Esophagus squamous epithelium (tissue), 5 donors: ENCODE measurements at regions not wholly inside any gene's neighbourhood (a gene's known extent, or its start where the extent isn't known, plus 50 kb on each side); places are given as distances from the start of the nearest gene placed in this dataset.

ENCODE experiments used
- DNase-seq: peaks from one replicate; lab custom pipeline; 2025; lab: John Stamatoyannopoulos, UW
- H3K27ac ChIP-seq, 4 donors: fragments of 200-600 bp; sonication (generic); one replicate each; pipeline ENCODE4 v1.5.1; 2016 to 2019; ENCODE audit warnings: mild to moderate bottlenecking in 1 of 4
- H3K27me3 ChIP-seq, 4 donors: fragments of 200-600 bp; sonication (generic); 1 replicate in 3 of 4; 2 replicates in 1 of 4; pipeline versions ENCODE4 v1.5.1 to v1.6.0; 2017 to 2021; ENCODE audit warnings: antibody characterized with exemption in 1 of 4
- H3K36me3 ChIP-seq, 3 donors: fragments of 200-600 bp; sonication (generic); one replicate each; pipeline ENCODE4 v1.5.1; 2016 to 2019
- H3K4me1 ChIP-seq, 3 donors: fragments of 200-600 bp; sonication (generic); one replicate each; pipeline ENCODE4 v1.5.1; 2017 to 2019
- H3K4me3 ChIP-seq, 4 donors: fragments of 200-600 bp; sonication (generic); 1 replicate in 3 of 4; 2 replicates in 1 of 4; pipeline ENCODE4 v1.5.1; 2016 to 2019; ENCODE audit warnings: mild to moderate bottlenecking in 2 of 4, moderate library complexity in 1 of 4
- H3K9me3 ChIP-seq, 3 donors: fragments of 200-600 bp; sonication (generic); one replicate each; pipeline ENCODE4 v1.5.1; 2016 to 2019
- POLR2A ChIP-seq, 4 donors: fragments of 450-650 bp; IDR thresholded peaks; one replicate each; pipeline ENCODE4 v1.6.1; 2017; ENCODE audit warnings: antibody characterized with exemption in 4 of 4, mild to moderate bottlenecking in 4 of 4, moderate library complexity in 3 of 4
- WGBS, 2 donors: methylation state at CpG; one replicate each; pipeline ENCODE4 v1.1.5; 2018; 5-methylcytosine and 5-hydroxymethylcytosine counted together
- intact Hi-C: fragments of 100-400 bp; cut with DNase I; formaldehyde crosslinking; loops from one replicate; pipeline ENCODE4 v1.15.0; 2022
- TF ChIP-seq, protein P1 (sequence below), 6 experiments: fragments of 450-650 bp in 4 of 6; fragments of 200-600 bp in 2 of 6; sonication (generic) in 2 of 6; IDR thresholded peaks; one replicate each; pipeline ENCODE4 v1.5.1; 2016 to 2019; ENCODE audit warnings: antibody characterized with exemption in 6 of 6, mild to moderate bottlenecking in 4 of 6, moderate library complexity in 4 of 6
- donor health status: DM: yes; HTN: yes; CAD: no.

GRCh38 chr11:37572491-37573171 is 974.6 kb upstream of the RAG2 start:
- Histone ChIP-seq H3K27ac (no peak overlapping the region), H3K9me3 (no peaks in the 10 kb centered on the region), H3K27me3 (no peaks in the 10 kb centered on the region), H3K36me3 (no peaks in the 10 kb centered on the region), H3K4me3 (no peak overlapping the region), H3K4me1 (no peaks in the 10 kb centered on the region)
- intact Hi-C loops: no loop called here
- WGBS, 2 donors: 34 to 37% methylated on average over 1 of the region's 1 CpG
- TF ChIP-seq, protein P1, sequence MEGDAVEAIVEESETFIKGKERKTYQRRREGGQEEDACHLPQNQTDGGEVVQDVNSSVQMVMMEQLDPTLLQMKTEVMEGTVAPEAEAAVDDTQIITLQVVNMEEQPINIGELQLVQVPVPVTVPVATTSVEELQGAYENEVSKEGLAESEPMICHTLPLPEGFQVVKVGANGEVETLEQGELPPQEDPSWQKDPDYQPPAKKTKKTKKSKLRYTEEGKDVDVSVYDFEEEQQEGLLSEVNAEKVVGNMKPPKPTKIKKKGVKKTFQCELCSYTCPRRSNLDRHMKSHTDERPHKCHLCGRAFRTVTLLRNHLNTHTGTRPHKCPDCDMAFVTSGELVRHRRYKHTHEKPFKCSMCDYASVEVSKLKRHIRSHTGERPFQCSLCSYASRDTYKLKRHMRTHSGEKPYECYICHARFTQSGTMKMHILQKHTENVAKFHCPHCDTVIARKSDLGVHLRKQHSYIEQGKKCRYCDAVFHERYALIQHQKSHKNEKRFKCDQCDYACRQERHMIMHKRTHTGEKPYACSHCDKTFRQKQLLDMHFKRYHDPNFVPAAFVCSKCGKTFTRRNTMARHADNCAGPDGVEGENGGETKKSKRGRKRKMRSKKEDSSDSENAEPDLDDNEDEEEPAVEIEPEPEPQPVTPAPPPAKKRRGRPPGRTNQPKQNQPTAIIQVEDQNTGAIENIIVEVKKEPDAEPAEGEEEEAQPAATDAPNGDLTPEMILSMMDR (IDR thresholded peaks at IDR 0.05): no peak
- no peak for DNase-seq

DNA sequence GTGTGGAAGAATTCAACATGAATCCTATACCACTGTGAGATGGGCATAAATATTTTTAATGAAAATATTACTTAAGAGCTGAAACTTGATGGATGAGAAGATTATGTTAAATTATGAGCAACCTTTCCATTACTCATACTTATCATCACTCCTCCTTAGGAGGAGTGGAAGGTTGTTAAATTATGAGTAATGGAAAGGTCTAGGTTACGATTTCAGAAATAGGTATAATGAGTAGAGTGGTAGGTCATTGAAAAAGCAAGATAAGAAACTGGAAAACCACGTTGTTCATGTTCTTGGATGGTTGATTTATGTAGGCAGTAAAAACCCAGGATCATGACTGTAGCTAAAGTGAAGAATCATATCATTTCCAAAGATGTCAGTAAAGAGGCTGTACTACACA is 973.2 kb upstream of the RAG2 start:
- WGBS, 2 donors: 49 to 50% methylated on average over 2 of the region's 2 CpGs
- intact Hi-C loops: no loop called here
- Histone ChIP-seq H3K27ac (no peak overlapping the region), H3K9me3 (no peaks in the 10 kb centered on the region), H3K36me3 (no peaks in the 10 kb centered on the region), H3K4me1 (no peaks in the 10 kb centered on the region), H3K27me3 (no peaks in the 10 kb centered on the region), H3K4me3 (no peak overlapping the region)
- no peak for TF ChIP-seq POLR2A (IDR thresholded peaks at IDR 0.05)
- TF ChIP-seq, protein P1 (IDR thresholded peaks at IDR 0.05): no peak
- no peak for DNase-seq

DNA sequence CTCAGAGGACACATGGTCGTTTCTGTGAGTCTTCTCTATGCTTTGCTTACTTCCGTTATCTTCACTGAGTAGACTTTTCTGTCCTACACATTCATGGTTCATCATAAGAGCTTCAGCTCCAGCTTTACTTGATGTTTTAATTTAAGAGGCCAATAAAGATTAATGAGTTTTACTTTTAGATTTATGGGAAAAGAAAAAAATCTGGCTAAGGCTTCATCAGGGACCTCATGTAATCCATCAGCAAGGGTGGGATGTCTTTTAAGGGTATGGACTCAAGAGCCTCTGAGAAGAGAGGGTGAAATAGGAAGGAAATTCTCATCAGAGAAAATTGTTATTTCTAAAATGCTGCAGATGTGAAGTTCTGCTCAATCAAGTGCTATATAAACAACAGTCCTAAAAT is 963.0 kb upstream of the RAG2 start:
- Histone ChIP-seq H3K4me3 (no peak overlapping the region), H3K4me1 (no peaks in the 10 kb centered on the region), H3K27me3 (no peaks in the 10 kb centered on the region), H3K36me3 (no peaks in the 10 kb centered on the region), H3K27ac (no peak overlapping the region), H3K9me3 (no peaks in the 10 kb centered on the region)
- TF ChIP-seq, protein P1 (IDR thresholded peaks at IDR 0.05): no peak
- TF ChIP-seq POLR2A (IDR thresholded peaks at IDR 0.05): no peak
- 52 to 61% methylated on average over 2 of the region's 2 CpGs for WGBS, 2 donors
- DNase-seq: no peak
- intact Hi-C loops: no loop called here

DNA sequence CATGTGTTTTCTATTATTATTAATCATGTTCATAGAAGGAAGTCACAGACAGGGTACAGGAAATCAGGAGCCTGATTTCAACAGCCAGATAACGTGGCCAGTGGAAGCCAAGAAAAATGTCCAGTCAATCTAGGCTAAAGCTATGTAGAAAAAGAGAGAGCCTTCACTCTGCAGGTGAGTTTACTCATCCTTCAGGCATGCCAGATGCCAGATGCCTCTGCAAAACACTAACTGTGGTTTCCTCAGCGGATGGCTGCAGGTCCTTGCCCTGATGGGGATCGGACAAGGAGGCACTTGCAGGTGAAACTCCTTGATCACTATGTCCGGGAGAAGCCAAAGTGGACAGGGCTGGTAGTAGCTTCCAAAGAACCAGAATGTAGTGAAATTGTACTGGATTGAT is 962.3 kb upstream of the RAG2 start:
- intact Hi-C loops: no loop called here
- Histone ChIP-seq H3K27me3 (no peaks in the 10 kb centered on the region), H3K36me3 (no peaks in the 10 kb centered on the region), H3K4me3 (no peak overlapping the region), H3K27ac (no peak overlapping the region), H3K9me3 (no peaks in the 10 kb centered on the region), H3K4me1 (no peaks in the 10 kb centered on the region)
- DNase-seq: no peak
- 62 to 64% methylated on average over 3 to 4 of the region's 4 CpGs for WGBS, 2 donors
- TF ChIP-seq, protein P1 (IDR thresholded peaks at IDR 0.05): no peak
- no peak for TF ChIP-seq POLR2A (IDR thresholded peaks at IDR 0.05)

DNA sequence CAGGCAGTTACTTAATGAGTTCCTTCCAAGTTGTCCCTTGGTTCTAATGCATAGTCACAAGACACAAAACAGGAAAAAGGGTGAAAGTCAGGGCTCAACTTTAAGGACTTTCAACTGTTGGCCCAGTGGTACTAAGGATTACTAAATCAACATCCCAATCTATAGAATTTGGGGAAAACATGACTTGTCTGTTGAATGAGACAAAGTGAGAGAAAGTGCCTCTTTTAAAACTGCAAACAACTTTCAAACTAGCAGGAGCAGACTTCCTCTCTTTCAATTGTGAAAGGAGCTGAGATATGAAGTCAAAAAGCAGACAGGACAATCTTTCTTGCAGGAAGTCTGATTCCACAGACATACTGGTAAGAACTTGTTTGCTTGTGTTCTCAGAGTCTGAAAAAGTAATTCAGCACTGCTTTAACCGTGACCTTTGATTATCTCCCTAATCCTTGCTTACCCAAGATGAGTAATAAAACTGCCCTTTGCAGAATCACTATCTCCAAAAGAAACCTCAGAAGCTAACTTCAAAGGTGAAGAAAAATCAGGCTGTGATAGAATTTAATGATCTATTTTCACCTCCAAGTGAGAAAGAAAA is 960.7 kb upstream of the RAG2 start:
- Histone ChIP-seq H3K27ac (no peak overlapping the region), H3K4me3 (no peak overlapping the region), H3K36me3 (no peaks in the 10 kb centered on the region), H3K9me3 (no peaks in the 10 kb centered on the region), H3K27me3 (no peaks in the 10 kb centered on the region), H3K4me1 (no peaks in the 10 kb centered on the region)
- intact Hi-C loops: no loop called here
- no peak for TF ChIP-seq POLR2A (IDR thresholded peaks at IDR 0.05)
- TF ChIP-seq, protein P1 (IDR thresholded peaks at IDR 0.05): no peak
- DNase-seq: no peak
- WGBS, 2 donors: 20 to 24% methylated on average over 1 of the region's 1 CpG
